ENCODE measurements at regions not wholly inside any gene's neighbourhood (a gene's known extent, or its start where the extent isn't known, plus 50 kb on each side); places are given as distances from the start of the nearest gene placed in this dataset.

DNA sequence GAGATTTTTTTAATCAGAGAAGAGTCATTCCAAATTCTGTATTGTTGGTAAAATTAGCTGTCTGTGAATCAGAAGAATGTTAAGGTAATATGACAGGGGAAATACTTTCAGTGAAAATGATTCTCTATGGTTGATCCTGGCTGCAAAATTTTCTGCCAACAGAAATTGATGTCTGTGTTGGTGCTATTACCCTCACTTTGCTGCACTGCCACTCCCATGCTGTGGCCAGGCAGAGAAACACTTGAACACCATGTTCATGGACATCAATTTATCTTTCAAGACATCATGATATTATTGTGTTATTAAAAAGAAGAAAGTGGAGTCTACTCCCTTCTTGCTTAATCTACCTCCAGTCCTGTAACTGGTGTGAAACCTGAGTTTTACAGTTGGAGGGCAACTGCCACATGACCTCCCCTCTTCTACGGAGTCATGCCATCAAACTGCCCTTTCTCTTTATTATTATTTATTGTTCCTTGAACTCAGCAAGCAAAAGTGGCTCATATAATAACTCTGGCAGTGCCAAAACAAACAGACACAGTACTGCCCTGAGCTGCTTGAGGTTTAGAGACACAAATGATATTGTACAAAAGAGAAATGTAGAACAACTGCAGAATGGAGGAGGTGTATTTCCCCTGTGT lies 288.0 kb upstream of the JAG1 start:
- no peak overlapping the region for H4K5ac ChIP-seq (ENCODE audit: low read depth, low read length)
- no peaks in the 10 kb centered on the region for H3K36me3 ChIP-seq (ENCODE audit: control insufficient read depth, insufficient read depth, low read length)
- H3K79me1 ChIP-seq (ENCODE audit: low read depth in 1 of 2, low read length in 2 of 2), result no peaks in the 10 kb centered on the region
- no peak overlapping the region for H3K18ac ChIP-seq (ENCODE audit: low read depth, low read length)
- POLR2A ChIA-PET (ENCODE audit: unreplicated experiment), result no interaction called here
- dilution Hi-C loops (cut with HindIII; ENCODE audit: low sequenced_read_pairs, unreplicated experiment) (no loop called here), in situ Hi-C loops (cut with MboI; ENCODE audit: low sequenced_read_pairs) (no loop called here), intact Hi-C loops (cut with micrococcal nuclease) (no loop called here)
- DNase-seq (no peak), ATAC-seq (ENCODE audit: low read depth) (no peak)
- H3K27me3 ChIP-seq (ENCODE audit: control insufficient read depth, insufficient read depth, low read length), result no peaks in the 10 kb centered on the region
- no peaks in the 10 kb centered on the region for H3K4me1 ChIP-seq (ENCODE audit: control insufficient read depth, insufficient read depth, low read length)
- no peak overlapping the region for H4K8ac ChIP-seq (ENCODE audit: low read depth in 2 of 2, low read length in 2 of 2)
- H3K9ac ChIP-seq (ENCODE audit: low read depth, low read length), result no peak overlapping the region
- H2AFZ ChIP-seq (replicated peaks; ENCODE audit: low read length, poor library complexity), result no peak overlapping the region
- no peaks in the 10 kb centered on the region for H4K20me1 ChIP-seq (ENCODE audit: insufficient read depth, low read length)
- H3K27ac ChIP-seq (ENCODE audit: insufficient read depth, low read length), result no peak overlapping the region
- H2BK20ac ChIP-seq (ENCODE audit: low read depth, low read length), result no peak overlapping the region
- H3K4me3 ChIP-seq (ENCODE audit: insufficient read depth, low read depth, low read length), result no peak overlapping the region
- no peak for TF ChIP-seq CHD1 (IDR thresholded peaks at IDR 0.05; ENCODE audit: low read depth, low read length)
- no peak for TF ChIP-seq MAZ (IDR thresholded peaks at IDR 0.05; ENCODE audit: borderline replicate concordance, low read depth, low read length)
- TF ChIP-seq, protein P1, sequence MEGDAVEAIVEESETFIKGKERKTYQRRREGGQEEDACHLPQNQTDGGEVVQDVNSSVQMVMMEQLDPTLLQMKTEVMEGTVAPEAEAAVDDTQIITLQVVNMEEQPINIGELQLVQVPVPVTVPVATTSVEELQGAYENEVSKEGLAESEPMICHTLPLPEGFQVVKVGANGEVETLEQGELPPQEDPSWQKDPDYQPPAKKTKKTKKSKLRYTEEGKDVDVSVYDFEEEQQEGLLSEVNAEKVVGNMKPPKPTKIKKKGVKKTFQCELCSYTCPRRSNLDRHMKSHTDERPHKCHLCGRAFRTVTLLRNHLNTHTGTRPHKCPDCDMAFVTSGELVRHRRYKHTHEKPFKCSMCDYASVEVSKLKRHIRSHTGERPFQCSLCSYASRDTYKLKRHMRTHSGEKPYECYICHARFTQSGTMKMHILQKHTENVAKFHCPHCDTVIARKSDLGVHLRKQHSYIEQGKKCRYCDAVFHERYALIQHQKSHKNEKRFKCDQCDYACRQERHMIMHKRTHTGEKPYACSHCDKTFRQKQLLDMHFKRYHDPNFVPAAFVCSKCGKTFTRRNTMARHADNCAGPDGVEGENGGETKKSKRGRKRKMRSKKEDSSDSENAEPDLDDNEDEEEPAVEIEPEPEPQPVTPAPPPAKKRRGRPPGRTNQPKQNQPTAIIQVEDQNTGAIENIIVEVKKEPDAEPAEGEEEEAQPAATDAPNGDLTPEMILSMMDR (conservative IDR thresholded peaks at IDR 0.05; ENCODE audit: low read depth, low read length), result no peak
- TF ChIP-seq BHLHE40 (IDR thresholded peaks at IDR 0.05; ENCODE audit: low read depth, low read length), result no peak
- H2BK15ac ChIP-seq (ENCODE audit: low read depth, low read length), result no peak overlapping the region
- no peak overlapping the region for H2AK5ac ChIP-seq (ENCODE audit: low read depth, low read length)
- no peaks in the 10 kb centered on the region for H3K9me1 ChIP-seq (ENCODE audit: insufficient read depth, low read length)
- H3K4me2 ChIP-seq (ENCODE audit: low read depth, low read length), result no peak overlapping the region
- no peaks in the 10 kb centered on the region for H3K9me3 ChIP-seq (ENCODE audit: control insufficient read depth, insufficient read depth, low read length)
- no peak overlapping the region for H3K4ac ChIP-seq (ENCODE audit: low read depth, low read length)
- H2BK5ac ChIP-seq (ENCODE audit: low read depth, low read length, poor library complexity, severe bottlenecking), result no peak overlapping the region
- H3K14ac ChIP-seq (replicated peaks; ENCODE audit: low read depth, low read length), result no peak overlapping the region
- no peak overlapping the region for H2BK120ac ChIP-seq (ENCODE audit: low read depth, low read length)
- H2AK9ac ChIP-seq (replicated peaks; ENCODE audit: low read depth, low read length, poor library complexity), result no peak overlapping the region
- H3K56ac ChIP-seq (ENCODE audit: extremely low read depth, insufficient read depth, low read length), result no peak overlapping the region
- no peak overlapping the region for H3K23ac ChIP-seq (ENCODE audit: low read depth, low read length)
- no TSS peak for BruUV-seq (replicated peaks)
- no peak overlapping the region for H4K91ac ChIP-seq (ENCODE audit: insufficient read depth, low read depth, low read length)
- CTCF ChIA-PET, result interaction anchor here (0.6 kb wide), 1 partner anchor 586 kb away, joined by 5 read pairs; no protein-coding TSS in a partner anchor
- WGBS, 2 experiments (ENCODE audit: extremely low coverage in 2 of 2, insufficient read length in 1 of 2), result no CpG with 5 or more reads among the region's 1 CpG
